Activated CD4-positive, CD25-positive, alpha-beta regulatory T cell treated with anti-CD3 and anti-CD28 coated beads, Interleukin-2, amount 50 U/mL, for 24 hours (primary cell): ENCODE measurements at regions not wholly inside any gene's neighbourhood (a gene's known extent, or its start where the extent isn't known, plus 50 kb on each side); places are given as distances from the start of the nearest gene placed in this dataset.
"Not testable (repeated sequence)": the region's sequence is repeated elsewhere in the genome, so short reads cannot be mapped to it uniquely, and the experiment has no call there.

Source experiments
- ATAC-seq, 2 donors: fragments of 150-1000 bp; cut with Tn5 transposase; one replicate each; pipeline ENCODE4 v1.10.0; 2021; ENCODE audit warnings: mild to moderate bottlenecking in 1 of 2, moderate library complexity in 1 of 2

DNA sequence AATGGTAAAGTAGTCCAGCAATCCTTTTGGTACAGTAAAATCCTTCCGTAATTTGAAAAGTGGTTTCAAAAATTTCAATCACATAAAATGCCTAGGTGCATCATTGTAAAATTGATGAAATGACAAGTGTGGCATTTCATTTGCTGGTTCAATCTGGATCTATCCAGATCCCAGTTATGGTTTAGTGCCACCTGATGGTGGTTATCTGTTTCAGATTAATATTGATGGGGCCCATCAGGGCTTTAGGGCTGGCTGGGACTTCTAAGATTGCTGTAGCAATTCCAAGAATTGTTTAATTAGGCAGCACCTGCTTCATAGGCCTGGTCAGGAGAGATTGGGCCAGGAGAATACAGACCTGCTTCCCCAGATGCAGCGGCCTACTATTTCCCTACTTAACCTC, 55.5 kb upstream of the PIK3C3 start:
- no peak for ATAC-seq

DNA sequence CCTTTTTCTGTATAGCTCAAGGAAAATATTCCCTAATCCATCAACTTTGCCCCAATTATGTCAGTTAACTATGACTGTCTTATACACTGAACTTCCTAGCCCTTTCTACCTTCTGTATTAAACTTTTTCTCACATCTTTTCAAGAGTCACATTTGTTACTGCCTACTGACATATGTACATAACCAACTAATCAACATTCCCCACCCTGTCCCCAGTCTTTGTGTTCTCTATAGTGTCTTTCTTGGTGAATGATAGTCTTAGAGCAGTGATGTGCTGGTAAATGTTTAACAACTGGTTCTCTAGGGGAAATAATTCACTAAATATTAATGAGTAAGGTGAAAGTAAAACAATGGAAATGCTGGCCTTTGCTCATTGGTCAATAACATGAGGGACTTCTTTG, 61.6 kb upstream of the PIK3C3 start:
- no peak for ATAC-seq

DNA sequence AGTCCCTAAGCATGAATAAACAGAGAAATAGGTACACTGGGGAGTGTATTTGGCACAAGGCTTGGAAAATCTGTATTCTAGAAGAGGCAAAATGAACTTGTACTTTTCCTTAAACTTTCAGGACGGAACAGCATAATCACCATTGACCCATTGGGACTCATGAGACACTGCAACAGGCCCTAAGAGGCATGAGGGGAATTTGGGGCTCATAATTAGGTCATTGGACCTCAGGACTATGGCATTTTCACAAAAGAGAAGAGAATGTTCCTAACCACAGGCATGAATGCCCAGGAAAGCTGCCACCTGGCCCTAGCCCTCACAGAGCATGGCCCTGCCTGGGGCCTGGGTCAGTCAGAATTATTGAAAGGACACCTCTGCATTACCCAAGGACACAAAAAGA, 67.9 kb upstream of the PIK3C3 start:
- no peak for ATAC-seq

DNA sequence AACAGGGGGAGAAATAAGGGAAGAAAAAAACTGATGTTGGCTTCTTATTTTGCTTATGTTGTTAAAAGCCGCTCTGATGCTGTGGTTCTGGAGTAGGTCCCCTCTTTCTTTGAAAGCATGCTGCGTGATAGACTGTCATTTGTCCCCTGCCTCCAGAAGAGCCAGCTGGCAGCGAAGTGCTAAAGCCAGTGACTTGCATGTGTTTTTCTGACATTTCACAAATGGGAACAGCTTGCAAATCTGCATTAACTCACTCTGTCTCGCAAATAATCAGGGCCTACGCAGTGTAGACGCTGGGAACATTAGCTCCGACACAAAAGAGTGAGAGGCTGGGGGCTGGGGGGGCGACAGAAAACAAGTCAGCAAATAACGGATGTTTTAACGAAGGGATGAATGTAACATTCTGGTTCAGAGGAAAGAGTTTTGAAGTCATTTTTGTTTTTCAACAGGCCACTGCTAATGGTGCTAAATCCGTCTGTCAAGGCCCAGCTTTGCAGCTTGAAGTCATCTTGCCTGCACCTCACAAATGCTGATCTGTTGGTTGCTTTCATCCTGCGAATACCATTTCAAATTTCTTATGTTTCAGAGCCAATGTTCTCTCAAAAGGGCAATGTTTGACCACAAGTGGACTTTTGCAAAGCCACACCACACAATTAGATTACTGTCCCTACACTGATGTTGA, 68.8 kb upstream of the PIK3C3 start:
- ATAC-seq: no peak

DNA sequence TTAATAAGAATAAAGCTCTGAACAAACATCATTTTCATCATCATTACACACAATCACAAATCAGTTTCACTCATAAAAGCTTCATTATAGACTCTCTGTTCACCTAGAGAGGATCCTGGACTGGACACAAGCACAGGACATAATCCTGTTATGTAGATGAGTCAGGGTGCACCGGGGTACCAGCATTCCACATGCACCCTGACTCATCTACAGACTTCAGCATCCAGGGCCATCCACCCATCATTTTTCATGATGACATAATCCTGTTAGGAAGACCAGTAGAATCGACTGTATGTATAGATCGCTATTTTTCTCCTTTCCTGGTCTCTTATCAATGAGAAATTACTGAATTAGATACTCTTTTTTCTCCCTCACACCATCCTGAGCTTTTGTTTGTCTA, 73.7 kb upstream of the PIK3C3 start:
- no peak for ATAC-seq

DNA sequence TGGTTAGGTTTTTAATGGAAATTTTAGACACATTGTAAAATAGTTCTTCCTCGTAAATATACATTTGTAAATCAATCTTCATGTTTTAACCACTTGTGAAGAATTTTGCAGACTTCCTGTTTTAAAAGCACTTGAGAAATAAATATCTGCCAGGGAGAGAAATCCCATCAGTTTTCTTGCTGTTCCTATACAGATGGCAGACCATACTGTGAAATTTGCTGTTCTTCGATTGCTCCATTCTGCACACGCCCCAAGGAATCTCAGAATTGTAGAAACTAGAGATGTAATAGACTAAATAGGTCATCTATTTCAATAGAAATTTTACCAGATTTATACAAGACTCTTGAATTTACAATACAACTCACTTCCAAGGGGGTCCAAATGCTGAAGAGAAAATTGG, 75.8 kb upstream of the PIK3C3 start:
- ATAC-seq: no peak

DNA sequence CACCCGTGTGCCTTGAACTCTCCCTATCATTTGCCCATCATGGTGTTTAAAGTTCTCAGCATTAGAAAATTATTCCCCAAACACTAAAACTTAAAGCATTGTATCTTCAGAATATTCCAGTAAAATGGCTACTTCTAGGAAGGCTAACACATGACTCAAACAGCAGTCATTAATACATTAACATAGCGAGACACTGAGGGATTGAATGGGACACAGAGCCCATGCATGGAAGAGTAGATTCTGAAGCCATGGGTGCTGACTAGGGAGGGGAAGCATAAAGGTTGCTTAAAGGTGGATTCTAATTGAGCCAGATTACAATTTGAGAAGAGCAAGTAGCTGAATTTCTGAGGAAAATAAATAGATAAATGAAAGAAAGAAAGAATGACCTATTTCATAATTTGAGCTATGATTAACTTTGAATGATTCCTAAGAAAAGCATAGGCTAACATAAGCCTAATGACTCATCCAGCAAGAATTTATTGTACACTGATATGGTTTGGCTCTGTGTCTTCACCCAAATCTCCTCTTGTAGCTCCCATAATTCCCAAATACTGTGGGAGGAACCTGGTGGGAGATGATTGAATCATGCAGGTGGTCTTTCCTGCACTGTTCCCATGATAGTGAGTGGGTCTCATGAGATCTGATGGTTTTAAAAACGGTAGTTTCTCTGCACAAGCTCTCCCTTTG, 79.8 kb upstream of the PIK3C3 start:
- no peak for ATAC-seq

DNA sequence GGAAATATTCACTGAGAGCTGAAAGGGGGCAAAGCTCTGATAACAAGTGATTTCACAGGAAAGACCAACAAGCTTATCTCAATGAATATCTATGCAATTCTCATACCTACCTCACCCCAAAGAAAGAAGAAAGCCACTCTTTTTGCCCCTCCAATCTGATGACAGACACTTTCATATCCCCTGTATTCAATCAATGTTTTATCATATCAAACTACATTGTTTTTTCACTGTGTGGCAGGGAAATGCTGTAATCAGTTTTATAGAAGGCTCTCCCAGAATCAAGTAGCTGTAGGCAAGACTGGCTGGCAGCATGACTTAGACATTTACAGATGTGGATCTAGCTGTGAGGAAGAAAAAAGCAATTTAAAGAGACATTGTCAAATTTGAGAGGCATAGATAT, 81.3 kb upstream of the PIK3C3 start:
- ATAC-seq: no peak

DNA sequence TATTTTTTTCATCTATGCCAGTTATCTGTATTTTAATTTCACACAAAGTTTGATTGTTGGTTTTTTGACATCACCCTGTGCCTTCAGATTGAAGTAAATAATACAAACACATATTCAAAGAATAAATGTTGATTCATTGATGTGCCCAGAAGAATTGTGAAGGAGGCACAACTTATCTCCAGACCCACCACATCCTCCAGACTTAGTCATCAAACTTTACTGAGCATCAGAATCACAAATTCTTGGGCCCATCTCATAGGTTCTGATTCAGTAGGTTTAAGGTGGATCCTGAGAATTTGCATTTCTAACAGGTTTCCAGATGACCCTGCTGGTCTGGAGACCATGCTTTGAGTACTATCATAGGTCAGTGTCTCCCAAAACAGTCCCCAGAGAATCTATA, 82.8 kb upstream of the PIK3C3 start:
- no peak for ATAC-seq

DNA sequence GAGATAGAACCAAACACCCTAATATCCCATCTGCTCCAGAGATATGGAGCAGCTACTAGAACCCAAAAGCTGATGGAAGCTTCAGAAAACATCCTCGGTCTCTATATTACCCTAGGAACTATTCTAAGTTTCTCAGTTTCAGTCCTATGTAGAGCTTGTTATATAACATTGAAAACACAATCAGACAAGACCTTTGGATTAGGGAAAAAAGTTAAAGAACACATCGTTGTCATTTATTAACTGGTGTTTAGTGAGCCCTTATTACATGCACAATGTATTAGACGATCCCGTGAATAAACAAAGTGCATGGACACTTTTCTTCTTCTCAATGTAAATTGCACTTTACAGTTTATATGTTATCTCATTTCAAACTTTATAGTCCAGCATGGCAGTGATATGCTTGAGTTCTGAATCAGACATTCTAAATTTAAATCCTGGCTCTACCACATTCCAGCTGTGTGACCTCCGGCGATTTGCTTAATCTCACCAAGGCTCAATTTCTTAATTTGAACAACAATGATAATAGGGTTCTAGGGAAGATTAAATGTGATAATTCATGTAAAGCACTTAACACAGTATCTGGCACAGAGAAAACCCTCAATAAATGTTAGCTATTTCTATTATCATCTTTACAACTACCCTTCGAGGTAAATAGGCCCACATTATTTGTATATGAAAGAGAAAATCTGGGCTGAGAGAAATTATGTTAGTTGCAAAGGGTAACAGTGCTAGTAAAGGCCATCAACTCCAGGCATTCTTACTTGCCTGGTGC, 83.6 kb upstream of the PIK3C3 start:
- no peak for ATAC-seq

DNA sequence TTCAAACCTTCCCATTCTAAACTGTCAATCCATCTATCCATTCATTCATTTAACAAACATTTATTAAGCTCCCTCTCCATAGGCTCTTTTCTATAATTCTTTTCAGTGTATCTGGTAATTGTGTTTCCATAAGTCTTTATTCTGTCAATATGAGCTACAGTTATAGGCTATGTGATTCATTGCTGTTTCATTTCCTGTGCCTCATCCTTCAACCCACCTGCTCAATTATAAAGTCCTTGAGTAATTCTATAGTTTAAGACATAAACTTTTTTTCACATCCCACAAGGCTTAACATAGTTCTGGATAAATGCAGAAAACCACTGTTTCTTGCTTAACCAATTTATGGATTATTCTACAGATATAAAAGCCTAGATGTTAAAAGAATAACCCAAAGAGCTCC, 84.2 kb upstream of the PIK3C3 start:
- ATAC-seq: peak in 1 of 2 donors; percentile 33

DNA sequence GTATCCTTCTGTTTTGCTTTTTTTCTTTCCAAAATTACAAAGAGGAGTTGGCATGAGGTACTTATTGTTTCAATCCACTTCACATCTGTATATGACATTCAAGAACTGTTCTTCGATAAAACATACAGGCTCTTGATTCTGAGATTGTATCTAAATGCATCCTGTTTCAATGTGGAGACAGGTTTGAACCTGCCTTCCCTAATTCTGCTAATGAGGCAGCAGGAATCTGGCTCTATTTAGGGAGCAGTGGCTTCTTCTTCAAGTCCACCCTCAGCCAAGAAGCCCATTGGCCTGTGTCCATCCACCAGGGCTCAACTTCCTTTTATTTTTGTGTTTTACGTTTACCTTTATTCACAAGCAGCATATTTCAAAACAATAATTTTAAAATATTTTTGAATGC, 84.8 kb upstream of the PIK3C3 start:
- ATAC-seq: no peak

DNA sequence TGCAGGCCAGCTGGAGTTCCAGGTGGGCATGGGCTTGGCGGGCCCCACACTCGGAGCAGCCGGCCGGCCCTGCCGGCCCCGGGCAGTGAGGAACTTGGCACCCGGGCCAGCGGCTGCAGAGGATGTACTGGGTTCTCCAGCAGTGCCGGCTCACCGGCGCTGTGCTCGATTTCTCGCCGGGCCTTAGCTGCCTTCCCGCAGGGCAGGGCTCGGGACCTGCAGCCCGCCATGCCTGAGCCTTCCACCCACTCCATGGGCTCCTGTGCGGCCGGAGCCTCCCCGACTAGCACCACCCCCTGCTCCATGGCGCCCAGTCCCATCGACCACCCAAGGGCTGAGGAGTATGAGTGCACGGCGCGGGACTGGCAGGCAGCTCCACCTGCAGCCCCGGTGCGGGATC, 89.2 kb upstream of the PIK3C3 start:
- not testable (repeated sequence) for ATAC-seq

DNA sequence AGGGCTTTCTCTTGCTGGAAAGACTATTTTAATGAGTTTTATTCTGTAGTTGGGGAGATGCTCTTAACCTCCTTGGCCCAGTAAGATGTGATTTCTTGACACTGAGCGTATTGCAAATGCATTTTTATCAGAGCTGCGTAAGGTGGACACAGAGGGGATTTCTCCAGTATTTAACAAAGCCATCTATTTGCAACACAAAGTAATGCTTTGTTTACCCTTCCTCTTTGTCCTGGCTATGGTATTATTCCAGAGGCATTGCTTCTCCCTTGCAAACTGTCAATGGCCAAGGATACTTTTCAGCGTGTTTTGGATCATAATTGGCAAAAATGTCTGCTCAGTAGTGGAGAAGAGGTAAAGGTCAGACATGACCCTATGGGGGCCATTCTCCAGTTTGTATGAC, 90.8 kb upstream of the PIK3C3 start:
- no peak for ATAC-seq

DNA sequence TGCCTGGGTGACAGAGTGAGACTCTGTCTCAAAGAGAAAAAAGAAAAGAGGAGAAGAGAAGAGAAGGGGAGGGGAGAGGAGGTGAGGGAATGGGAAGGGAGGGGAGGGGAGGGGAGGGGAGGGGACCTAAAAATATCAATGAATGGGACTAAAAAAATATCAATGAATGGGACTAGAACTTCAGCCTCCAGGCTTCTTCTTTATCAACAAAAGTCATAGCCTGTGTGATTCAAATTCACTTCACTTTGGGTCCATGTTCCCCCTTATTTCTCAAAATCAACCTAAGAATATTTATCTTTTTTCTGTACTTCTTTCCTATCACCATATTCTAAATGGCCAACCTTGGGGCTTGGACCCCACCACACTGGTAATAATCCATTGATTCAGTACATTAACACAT, 92.1 kb upstream of the PIK3C3 start:
- ATAC-seq: no peak

DNA sequence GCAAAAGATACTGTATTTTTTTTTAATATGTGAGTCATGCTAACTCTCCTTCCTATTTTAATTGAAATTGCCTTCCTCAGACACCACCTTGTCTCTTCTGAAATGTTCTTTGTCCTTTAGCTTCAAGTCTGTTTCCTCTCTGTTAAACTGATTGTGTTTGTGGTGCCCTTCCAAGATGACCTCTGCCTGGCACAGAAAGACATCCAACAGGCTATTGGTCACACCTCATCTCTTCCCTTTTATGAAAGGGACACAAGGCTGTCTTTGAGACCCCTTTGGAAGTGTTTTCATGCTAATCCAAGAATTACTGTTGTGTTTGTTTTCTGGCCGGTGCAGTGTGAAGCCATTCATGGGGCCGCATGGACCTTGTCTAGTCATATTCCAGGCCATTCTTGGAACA, 94.0 kb upstream of the PIK3C3 start:
- no peak for ATAC-seq

DNA sequence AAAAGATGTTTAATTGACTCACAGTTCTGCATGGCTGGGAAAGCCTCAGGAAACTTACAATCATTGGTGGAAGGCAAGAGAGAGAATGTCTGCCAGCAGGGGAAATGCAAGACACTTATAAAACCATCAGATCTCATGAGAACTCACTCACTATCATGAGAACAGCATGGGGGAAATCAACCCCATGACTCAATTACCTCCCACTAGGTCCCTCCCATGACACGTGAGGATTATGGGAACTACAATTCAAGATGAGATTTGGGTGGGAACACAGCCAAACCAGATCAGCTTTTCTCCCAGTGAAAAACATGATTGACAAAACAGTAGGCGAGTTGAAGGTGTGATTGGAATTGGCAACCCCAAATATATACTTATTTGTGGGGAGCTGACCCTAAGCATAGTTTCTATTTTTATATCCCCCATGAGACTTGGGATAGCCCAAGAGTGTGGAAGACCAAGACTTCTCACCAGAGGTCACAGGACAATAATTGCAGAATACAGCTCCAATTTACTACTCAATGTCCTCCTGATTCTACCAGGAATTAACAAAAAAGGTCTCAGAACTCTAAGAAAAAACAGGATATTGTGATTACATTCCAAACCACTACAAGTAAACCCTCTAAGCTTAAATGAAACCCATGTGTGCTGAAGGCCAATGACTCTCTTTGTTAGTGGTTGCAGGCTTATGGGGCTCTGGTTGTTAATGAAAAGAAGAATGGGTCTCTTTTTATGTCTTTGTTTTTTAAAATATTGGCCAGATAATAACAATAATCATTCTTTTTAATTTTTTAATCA, 96.1 kb upstream of the PIK3C3 start:
- no peak for ATAC-seq

DNA sequence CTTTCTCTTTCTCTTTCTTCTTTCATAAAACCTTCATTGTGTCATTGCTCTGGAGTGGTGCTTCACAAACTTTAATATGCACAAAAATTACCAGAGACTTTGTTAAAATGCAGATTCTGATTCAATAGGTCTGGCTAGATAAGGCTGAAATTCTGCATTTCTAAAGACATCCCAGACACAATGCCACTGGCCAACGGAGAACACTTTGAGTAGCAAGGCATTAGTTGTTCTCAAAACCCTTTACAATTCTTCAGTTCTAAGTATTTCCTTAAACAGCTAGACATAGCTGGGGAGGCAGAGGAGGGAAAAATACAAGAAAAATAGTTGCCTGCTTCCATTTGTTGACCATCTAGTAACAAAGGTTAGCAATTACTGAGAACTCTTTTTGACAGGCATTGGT, 101.8 kb upstream of the PIK3C3 start:
- no peak for ATAC-seq

DNA sequence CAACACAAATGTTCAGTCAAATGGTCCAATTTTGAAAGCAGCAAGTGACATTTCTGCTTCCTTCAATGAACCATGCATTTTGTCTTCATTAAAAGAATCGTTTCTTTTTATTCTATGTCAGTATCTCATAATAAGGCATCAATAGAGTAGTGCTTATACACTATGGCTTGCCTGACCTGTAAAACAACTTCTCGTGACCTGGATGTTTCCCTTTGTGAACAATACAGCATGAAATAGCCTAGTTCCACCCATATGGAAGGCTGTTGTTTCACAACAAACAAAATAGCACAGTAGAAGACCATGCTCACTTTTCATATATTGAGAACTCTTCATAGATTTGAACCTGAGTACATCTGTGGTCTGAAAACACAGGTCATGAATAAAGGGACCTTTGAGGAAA, 104.3 kb upstream of the PIK3C3 start:
- ATAC-seq: no peak

DNA sequence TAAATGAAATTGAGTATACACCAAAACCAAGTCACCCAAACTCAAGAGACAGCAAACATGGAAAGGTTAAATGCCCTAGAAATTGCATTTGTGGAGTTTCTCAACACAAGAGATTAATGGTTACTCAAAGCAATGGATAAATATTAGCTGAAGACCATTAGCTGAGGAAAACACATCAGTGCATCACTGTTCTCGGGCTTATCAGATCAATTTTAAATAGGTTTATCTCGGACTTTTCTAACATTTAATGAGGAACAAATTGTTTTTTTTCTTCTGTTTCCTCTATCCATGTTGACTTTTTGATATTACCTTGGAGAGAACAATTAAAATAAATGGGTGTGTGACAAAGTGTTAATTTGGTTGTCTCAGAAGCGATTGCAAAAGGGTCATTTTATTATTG, 105.4 kb upstream of the PIK3C3 start:
- no peak for ATAC-seq

DNA sequence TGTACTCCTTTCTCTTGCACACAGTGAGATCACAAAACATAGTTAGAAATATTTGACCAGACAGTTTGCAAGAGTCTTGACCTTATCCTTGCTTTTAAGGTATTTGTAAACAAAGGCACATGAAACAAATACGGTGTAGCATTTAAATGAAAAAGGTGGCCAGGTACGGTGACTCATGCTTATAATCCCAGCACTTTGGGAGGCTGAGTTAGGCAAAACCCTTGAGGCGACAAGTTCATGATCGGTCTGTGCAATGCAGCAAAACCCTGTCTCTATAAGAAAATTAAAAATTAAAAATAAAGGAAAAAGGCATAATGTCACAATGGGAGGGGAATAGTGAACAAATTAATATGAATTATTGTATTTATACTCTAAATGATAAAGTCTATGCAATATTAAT, 109.5 kb upstream of the PIK3C3 start:
- ATAC-seq: no peak

DNA sequence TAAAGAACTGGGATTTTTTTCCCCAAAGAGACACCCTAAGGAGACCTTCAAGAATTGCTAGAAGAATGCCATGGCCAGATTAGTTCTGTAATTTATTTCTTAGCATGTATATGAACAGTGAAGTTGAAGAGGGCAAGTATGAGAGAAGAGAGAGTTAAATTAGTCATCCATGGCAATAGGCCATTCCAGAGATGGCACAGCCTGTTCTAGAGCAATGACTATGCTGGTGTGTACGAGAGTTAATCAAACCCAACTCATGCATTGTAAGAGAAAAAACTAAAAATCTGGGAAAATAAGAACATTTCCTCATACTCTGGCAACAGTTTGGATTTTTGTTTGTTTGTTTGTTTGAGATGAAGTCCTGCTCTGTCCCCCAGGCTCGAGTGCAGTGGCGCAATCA, 112.1 kb upstream of the PIK3C3 start:
- no peak for ATAC-seq
